GM18511 (cell line): ENCODE measurements at regions not wholly inside any gene's neighbourhood (a gene's known extent, or its start where the extent isn't known, plus 50 kb on each side); places are given as distances from the start of the nearest gene placed in this dataset.

Experiments used
- ATAC-seq: cut with Tn5 transposase; IDR thresholded peaks from one replicate; pipeline ENCODE4 v1.9.1; 2021; ENCODE audit warnings: mild to moderate bottlenecking, moderate library complexity; ENCODE audit not compliant: unreplicated experiment

DNA sequence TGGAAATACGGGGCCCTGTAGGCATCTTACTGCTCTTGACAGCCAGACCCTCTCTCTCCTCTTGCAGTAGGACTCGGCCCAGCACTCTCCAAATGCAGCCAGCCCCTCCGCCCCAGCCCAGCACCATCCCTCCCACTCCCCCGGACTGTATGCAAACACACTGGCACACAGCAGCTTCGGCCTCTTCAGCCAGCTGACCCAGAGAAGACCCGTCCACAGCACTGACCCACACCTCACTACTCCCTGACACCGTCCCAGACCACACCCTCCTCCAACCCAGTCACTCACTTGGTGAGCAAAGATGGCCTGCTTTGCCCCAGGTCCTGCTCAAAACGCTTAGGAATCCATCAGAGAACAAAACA, 164.6 kb downstream of the IGLL1 start:
- ATAC-seq, result no peak

DNA sequence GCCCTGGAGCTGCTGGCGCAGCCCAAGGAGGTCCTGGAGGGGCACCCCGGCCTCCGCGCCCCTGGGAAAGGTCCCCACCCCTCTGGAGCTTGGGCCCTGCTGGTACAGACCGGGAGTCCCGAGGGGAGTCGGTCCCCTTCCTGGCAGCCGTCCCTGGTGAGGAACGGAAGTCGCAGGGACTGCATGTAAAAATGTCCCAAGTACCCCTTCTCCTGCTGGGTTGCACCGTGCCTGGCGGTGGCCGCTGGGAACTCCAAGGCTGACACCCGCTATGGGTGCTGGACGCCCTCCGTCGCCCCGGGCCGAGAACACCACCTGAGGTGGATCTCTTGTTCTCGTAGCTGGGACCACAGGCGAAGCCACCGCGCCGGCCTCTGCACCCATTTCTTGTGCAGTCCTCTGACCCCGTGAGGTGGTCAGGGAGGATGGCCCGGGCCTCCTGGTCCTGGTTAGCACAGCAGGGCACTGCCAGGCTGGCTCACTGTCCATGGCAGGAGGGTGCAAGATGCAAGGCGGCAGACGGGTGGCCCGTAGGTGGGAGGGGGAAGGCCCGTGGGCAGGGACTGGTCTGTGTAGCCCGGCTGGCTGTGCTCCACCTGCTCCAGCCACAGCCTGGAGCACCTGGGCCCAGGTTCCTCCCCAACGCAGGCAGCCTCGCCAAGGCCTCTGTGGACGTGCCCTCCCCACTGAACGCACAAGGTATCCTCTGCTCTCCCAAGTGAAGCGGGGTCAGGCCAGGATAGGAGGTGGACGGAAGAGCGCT, 165.2 kb downstream of the IGLL1 start:
- no peak for ATAC-seq

DNA sequence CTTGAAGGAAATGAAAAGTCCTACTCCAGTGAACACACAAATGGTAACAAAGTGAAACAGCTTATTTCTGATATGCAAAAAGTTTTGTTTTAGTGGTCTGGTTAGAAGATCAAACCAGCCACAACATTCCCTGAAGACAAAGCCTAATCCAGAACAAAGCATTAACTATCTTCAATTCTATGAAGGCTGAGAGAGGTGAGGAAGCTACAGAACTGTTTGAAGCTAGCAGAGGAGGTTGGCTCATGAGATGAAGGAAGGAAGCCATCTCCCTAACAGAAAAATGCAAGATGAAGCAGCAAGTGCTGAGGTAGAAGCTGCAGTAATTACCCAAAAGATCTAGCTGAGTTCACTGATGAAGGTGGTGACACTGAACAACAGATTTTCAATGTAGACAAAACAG, 168.4 kb downstream of the IGLL1 start:
- no peak for ATAC-seq

DNA sequence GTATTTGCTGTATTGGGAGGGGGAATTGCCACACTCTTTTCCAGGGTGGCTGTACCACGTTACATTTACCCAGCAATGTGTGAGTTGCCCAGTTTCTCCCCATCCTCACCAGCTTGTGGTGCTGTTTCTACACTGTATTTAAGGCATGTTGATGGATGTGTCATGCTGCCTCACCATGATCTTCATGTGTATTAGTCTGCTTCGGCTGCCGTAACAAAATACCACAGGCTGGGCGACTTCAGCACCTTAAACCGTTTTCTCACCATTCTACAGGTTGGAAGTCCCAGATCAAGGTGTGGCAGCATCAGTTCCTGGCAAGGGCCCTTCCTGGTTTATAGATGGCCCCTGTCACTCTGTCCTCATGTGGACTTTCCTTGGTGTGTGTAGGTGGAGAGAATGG, 169.7 kb downstream of the IGLL1 start:
- ATAC-seq, result no peak

DNA sequence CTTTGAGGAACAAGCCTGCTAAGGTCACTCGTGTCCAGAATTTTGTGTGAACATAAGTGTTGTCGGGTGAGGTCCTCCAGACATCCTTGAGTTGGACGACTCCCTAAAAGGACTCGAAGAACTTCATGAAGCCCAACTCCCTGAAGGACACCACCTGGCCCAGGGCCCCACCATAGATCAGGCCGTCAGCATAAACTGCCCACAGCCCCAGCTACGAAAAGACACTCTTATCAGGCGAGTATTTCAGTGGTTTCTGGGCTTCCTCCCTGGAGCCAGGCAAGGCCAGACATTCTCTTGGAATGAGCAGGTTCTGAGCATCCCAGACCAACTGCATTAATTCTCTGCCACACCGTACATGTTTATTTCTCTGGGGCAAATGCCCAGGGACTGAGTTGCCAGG, 170.1 kb downstream of the IGLL1 start:
- no peak for ATAC-seq

DNA sequence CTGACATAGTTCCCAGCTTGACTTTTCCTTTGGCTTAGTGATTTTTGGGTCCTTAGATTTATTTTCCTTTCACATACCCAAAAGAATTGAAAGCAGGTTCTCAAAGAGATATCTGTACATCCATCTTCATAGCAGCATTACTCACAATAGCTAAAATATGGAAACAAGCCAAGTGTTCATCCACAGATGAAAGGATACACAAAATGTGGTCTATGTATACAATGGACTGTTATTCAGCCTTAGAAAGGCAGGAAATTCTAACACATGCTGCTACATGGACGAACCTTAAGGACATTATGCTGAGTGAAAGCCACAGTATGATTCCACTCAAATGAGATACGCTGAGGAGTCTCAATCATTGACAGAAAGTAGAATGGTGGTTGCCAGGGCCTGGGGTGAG, 171.8 kb downstream of the IGLL1 start:
- no peak for ATAC-seq

DNA sequence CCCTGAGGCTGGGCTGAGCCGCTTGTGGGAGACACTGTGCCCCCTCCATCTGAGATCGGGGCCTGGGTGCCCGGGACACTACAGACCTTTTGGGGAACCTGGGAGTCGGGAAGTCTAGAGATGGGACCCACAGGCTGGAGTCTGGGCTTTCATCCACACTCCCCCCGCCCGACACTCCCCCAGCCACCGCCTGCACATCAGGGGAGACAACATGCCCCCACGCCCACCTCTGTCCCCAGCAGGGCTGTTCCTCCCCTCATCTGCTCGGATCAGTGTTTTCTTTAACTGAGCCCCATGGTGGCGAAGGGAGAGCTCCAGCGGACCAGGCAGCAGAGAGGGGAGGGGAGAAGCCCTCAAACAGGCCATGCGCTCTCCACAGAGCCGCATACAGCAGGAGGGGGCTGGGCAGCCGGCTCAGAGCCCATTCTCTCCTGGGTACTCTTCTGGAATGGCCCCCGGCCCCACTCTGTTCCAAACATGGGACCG, 174.7 kb downstream of the IGLL1 start:
- ATAC-seq, result no peak

DNA sequence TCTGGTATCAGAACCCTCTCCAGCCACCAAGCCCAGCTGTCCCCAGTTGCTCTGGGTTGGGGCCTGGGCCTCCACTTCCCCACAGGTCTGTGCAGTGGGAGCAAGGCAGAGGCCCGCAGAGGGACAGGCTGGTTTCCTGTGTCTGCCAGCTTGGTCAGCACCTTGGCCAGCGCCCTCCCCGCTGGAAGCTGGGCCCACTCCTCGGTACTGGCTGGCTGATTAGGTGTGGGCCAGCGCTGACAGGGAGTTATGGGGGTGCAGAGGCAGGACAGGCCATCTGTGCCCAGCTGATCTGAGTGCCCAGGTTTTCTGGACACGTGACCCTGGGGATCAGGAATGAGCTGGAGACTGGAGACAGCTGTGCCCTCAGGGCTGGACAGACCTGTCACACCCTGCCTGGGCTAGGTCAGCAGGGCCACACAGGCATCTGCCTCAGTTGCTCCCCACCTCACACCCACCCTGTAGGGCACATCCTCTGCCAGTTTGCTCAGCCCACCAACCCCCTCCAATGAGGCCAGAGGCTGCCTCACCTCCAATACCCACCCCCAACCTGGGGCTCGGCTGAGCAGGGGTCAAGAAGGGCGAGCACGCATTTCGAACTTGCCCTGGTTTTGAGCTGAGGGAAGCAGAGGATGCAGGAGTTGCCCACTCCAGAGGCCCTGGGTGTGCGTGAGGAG, 175.3 kb downstream of the IGLL1 start:
- no peak for ATAC-seq

DNA sequence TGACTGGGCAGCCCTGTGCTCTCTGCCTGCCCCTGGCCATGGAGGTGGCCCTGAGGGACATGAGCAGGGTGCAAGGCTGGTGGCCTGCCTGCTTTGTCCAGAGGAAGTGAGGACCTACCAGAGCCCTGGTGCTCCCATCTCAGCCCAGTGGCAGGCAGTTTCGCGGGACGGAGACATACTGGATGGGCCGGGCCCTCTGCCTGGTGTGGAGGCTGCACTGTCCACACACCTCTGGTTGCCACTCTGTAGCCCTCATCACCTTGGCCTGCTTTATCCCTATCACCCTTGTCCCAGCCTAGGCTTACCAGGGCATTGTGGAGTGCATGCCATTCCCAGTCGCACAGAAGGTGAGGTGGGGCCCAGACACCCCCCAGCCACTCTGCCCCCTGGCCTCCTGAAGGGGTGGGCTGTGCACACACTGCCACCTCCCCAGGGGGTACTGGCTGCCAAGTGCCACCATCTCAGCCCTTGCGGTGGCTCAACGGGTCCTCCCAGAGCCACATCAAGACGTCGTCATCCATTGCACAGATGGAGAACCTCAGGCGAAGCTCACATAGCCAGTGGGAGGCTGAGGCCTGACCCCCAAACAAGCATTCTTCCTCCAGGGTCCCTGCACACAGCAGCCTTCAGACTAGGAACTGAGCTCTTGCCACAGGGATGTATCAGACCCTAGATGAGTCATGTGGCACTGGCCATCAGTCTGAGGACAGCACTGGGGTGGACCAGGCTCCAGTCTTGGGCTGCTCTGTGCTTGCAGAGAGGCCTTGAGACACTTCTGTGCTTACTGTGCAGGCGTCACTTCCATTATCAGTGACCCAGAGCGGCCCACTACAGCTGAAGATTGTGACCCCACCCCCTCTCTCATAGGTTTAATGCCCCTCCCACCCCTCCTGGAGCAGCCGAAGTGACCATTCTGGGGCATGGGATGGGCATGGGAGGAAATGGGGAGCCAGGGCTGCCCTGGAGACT, 176.1 kb downstream of the IGLL1 start:
- ATAC-seq, result no peak

DNA sequence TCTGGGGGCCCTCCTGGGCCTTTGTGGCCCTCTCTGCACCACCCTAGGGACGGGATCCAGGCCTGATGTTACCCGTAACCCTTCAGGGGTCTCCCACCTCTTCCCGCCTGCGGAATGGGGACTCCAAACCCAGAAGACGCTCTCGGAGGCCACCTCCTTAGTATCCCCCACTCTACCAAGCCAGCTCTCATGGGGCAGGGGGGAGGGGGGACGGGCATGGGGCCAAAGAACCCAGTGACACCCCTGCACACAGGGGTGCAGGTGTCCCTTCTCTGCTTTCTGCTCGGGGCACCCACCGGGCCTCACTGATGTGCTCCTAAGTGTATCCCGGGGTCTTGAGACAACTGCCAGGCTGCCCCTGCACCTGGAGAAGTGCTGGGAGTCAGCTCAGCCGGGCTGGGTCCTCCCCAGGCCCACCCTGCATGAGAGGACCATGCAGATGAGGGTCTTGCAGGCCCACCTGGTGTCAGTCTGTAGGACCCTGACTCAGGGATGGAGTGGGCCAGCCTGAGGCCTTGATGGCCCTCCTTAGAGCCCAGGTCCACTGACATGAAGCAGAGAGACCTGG, 176.9 kb downstream of the IGLL1 start:
- no peak for ATAC-seq

DNA sequence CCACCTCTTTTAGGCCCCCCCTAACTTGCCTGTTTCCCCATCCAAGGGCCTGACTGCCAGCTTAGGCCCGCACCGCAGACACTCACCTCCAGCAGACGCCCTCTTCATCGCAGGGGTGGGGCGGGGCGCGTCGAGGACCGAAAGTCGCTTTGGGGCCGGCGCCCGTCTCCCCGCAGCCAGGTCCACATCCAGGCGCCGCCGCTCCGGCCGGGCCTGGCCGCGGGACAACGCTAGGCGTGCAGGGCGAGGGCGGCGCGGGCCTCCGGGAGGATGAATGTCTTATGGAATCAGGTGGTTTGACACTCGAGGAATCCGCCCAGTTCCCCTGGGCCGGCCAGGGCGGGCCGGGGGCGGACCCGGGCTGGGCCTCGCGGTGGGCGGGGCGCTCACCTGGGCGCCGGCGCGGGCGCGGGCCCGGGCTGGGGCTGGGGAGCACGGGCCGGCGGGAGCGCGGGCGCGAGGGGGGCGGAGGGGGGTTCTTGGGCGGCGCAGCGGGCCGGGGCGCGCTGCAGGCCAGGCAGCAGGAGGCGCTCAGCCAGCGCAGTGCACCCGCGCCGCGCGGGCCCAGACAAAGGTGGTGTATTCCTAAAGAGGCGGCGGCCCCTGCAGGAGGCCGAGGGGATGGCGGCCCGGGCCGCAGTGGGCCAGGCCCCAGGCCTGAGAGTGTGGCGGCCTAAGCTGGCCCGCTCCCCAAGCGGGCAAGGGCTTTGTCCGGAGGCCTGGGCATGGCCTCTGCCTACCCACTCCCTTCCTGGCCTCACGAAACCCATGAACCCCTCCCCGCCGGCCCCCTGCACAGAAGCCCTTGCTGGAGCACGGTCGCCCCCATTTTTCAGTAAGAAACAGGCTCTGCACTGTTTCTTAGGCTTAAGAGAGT, 177.6 kb downstream of the IGLL1 start:
- no peak for ATAC-seq

DNA sequence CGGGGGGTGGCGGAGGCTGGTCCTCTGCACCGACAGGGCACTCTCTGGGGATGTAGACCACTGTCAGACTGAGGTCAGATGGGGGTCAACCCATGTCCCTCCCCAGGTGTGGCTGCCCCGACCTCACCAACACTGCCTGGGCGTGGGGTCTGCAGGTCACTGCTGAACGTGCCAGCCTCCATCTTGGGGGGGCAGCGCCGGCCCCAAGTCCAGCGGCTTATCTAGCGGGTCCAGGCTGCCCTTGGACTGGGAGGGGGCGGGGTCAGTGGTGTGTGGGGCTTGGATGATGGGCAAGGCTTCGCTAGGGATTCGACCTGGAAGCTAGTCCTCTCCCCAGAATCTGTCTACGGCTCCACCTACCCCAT, 178.2 kb downstream of the IGLL1 start:
- no peak for ATAC-seq

DNA sequence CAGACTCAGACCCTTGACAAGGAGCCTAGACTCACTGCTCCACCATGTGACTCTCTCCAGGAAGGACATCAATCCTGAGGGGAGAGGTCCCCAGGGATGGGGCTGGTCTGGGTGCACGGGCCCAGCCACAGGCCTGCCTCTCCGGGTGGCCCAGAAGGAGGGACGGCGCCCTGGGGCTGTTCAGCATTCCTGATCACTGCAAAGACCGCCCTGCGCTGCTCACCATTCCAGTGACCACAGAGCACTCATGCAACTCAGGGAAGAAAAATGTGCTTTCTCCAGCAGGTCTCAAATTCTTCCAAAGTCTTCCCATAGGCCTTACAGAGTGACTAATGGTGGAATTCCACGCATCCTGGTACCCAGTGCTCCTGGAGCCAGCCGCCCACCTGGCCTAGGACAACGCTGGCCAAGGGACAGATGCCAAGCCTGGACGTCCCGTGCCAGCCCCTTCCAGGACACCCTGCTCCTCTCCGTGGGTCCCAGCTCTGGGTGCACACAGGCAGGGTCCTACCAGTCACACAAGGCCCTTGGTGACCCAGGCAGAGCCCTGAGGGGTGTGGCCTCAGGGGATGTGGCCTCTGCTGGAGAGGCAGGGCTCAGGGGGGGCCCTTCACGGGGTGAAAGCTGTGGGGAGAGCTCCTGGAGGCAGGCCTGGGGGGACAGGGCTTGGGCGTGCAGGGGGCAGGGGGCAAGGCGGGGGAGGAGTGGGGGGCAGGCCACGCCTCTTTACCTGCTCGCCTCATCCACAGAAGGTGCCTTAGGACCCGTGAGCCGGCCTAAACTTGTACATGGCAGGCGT, 178.8 kb downstream of the IGLL1 start:
- ATAC-seq, result no peak

DNA sequence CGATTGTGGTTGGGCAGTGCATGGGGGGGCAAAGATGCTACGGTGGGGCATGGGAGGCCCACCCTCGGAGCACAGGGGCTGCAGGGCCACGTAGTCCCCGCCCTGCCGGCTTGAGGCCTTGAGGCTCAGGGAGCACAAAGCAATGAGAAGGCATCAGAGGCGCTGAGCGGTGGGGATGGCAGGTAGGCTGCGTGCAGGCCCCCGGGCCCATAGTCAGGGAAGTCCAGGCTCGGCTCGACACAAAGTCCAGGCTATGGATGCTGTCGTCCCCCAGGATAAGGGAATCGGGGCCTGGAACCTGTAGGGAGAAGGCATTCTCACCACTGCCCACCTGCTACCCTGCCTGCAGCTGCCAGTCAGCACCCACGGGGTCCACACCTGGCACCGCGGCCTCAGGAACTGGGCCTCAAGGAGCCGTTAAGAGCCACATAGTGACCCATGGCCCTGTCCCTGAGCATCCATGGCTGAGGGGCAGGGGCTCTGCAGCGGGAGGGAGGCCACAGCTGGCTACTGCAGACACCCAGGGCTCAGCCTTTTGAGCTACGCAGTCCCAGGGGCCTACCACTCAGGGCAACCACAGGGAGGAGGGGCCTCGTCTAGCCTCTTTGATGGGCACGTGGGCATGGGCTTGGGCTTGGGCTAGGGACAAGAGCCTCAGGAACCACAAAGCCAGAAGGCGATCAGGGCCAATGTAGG, 179.7 kb downstream of the IGLL1 start:
- ATAC-seq, result no peak

DNA sequence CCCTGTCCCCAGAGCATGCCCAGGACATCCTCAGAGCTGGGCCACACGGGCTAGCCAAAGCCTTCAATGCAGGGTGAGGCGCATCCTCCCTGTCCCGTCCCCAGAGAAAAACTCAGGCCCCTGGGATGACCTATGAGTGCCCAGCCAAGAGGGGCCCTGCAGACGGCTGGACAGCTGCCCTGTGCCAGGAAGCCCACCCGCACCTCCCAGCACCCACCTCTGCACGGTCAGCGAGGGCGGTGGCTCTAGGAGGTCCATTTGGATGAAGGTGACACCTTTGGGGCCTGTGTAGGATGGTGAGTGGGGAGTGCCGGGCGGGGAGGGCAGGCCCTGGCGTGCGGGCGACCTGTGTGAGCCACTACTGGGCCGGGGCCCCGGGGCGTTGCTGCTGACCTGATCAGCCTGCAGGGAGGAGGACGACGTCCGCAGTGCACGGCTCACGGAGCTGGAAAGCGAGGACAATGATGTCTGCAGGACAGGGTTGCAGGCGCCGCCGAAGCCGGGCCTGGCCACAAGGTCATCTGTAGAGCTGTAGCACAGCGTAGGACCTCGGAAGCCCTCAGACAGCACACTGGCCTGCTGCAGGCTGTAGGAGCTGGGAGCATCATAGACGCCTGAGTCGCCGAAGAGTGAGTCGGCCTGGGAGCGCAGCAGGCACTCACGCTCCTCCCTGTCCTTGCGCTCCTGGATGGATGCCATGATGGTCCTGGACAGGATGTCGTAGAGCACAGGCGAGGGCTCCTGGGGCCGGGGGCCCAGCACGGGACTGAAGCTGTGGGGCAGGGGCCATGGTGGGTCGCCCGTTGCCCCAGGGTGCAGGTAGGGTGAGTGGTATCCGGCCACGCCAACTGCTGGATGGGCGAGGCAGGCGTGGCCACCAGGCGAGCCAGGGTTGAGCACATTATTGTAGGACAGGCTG, 180.5 kb downstream of the IGLL1 start:
- ATAC-seq, result no peak

DNA sequence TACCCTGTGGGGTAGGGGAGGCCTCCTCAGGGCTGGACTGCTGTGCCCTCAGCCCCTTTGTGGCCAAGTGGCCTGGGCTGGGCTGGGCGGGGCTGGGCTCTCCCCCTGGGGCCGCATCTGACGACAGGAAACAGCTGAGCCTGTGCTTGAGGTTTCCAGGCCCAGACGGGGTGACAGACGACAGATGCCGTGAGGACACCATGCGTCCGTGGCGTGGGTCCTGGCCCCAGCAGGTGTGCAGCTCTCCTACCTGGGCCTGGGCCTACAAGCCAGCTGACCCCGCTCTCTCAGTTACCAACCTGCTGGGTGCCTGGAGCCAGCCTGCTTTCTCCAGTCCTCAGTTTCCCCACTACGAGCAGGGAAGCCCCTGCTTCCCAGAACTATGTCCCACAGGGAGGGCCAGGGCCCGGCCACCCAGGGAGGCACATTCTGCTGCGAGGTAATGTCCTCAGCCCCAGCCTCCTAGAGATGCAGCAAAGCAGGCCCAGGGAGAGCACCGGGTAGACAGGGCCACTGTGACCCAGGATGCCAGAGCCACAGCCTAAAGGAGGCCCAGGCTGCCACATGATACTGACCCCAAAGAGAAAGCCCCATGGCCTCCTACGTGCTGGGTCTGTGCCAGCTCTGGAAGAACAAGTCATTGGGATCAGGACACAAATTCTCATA, 181.3 kb downstream of the IGLL1 start:
- ATAC-seq, result no peak
